HG02885 (cell line): ENCODE measurements at regions not wholly inside any gene's neighbourhood (a gene's known extent, or its start where the extent isn't known, plus 50 kb on each side); places are given as distances from the start of the nearest gene placed in this dataset.
"Not testable (repeated sequence)": the region's sequence is repeated elsewhere in the genome, so short reads cannot be mapped to it uniquely, and the experiment has no call there.

Source experiments
- ATAC-seq: cut with Tn5 transposase; IDR thresholded peaks from one replicate; pipeline ENCODE4 v1.9.1; 2021; ENCODE audit warnings: mild to moderate bottlenecking; ENCODE audit not compliant: unreplicated experiment, poor library complexity

DNA sequence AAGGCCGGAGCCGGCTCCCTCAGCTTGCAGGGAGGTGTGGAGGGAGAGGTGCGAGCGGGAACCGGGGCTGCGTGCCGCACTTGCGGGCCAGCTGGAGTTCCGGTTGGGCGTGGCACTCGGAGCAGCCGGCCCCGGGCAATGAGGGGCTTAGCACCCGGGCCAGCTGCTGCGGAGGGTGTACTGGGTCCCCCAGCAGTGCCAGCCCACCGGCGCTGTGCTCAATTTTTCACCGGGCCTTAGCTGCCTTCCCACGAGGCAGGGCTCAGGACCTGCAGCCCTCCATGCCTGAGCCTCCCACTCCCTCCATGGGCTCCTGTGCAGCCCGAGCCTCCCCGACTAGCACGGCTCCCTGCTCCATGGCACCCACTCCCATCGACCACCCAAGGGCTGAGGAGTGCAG, 62.2 kb upstream of the ANKRD55 start:
- not testable (repeated sequence) for ATAC-seq

DNA sequence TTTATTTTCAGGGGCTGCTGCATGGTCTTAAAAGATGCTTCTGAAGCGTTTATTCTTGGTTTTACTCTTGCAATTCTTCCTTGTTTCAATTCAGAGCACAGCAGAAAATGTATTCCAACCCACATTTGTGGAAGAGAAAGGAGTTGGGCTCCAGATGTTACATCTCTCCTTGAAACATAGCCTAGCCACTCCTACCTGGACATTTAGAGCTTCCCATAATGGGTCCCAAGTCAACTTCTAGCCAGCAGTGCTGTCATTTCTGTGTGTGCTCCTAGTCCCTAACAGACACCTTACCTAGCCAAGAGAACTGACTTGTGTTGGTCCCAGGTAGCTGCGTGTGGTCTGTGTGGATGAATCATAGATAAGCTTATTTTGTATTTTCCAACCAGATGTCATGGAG, 61.2 kb upstream of the ANKRD55 start:
- ATAC-seq, result no peak

DNA sequence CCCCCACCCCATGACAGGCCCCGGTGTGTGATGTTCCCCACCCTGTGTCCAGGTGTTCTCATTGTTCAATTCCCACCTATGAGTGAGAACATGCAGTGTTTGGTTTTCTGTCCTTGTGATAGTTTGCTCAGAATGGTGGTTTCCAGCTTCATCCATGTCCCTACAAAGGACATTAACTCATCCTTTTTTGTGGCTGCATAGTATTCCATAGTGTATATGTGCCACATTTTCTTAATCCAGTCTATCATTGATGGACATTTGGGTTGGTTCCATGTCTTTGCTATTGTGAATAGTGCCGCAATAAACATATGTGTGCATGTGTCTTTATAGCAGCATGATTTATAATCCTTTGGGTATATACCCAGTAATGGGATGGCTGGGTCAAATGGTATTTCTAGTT, 59.7 kb upstream of the ANKRD55 start:
- not testable (repeated sequence) for ATAC-seq

DNA sequence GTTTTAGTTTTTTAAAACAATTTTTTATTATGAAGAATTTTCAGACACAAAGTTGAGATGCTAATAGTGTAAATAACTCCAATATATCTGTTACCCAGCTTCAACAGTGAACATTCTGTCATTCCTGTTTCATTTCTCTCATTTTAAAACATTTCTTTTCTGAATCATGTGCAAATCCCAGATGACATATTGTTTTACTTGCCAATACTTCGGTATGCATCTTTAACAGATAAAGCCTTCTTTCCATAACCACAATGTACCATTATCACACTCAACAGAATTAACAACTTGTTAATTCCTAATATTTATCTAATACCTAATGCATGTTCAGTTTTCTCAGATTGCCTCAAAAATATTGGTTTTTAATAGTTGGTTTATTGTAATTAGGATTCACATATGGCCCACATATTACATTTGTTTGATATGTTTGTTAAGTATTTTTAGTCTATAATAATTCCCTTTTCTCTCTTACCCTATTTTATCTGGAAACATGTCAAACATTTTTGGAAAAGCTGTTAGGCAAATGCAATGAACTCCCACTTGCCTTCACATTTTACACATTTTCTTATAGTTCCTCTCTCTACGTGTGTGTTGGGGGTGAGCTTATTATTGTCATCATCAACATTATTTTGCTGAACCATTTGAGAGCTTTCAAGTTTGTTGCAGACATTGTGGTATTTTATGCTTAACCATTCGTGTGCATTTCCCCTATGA, 58.7 kb upstream of the ANKRD55 start:
- no peak for ATAC-seq

DNA sequence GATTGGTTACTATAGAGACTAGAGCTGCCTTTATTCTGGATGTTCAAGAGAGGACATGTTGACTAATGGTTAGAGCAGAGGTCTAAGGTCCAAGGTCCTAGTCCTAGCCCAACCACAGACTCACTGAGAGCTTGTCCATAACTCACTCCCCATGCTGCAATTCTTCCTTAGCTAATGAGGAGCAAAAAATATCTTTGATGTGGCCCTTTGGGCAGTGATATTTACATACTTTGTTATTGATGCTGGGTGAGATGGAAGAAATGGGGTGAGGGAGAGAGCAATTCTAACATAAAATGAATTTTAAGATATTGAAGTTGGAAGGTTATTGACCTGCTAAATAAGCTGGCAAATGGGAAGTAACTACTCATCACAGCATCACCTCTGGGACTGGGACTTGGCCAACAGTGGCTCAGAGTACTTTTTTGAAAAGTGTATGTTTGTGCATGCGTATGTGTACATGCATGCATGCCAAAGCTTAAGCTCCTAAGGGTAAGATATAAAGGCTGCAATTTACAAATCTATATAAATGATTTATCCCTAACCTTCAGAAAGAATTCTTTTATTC, 58.0 kb upstream of the ANKRD55 start:
- ATAC-seq, result no peak

DNA sequence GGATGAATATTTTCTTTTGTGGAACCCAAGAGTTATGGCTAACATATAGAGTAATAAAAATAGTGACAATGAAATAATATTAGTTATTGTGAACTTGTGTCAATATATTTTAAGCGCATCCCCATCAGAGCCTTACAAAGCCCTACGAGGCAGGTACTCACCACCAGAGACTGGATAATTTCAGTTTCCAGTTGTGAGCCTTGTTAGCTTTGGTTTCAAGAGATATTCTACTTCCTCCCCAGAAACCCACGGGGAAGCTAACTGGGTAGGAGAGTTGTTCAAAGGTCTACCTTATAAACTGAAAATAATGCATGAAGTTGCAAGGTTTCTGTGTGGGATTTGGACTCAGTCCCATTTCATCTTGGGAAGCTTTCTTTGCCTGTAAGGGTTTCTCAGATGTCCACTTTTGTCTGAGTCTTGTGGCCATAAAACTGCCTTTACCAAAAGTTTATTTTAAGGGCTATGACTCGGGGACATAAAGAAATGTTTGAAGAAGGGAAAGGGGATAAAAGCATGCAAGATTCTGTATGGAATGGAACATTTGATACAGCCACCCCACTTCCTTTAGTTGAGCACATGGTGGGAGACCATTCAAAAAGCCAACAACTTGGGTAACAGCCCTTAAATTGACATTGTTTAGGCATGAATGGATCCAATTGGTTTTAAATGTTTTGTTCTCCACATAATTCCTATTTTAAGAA, 57.4 kb upstream of the ANKRD55 start:
- no peak for ATAC-seq

DNA sequence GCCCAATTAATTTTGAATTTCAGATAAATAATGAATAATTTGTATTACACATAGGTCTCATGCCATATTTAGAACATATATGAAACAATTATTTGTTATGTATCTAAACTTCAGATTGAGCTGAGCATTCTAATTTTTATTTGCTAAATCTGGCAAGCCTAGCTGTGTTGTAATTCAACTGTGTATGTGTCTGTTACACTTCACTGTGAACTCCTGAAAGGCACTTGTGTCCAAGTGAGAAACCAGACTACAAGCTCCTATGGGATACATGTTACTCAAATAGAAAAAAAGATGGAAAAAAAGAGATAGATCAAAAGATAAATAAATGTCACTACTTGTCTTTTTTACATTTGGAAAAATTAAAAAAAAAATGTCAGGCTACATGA, 56.5 kb upstream of the ANKRD55 start:
- no peak for ATAC-seq

DNA sequence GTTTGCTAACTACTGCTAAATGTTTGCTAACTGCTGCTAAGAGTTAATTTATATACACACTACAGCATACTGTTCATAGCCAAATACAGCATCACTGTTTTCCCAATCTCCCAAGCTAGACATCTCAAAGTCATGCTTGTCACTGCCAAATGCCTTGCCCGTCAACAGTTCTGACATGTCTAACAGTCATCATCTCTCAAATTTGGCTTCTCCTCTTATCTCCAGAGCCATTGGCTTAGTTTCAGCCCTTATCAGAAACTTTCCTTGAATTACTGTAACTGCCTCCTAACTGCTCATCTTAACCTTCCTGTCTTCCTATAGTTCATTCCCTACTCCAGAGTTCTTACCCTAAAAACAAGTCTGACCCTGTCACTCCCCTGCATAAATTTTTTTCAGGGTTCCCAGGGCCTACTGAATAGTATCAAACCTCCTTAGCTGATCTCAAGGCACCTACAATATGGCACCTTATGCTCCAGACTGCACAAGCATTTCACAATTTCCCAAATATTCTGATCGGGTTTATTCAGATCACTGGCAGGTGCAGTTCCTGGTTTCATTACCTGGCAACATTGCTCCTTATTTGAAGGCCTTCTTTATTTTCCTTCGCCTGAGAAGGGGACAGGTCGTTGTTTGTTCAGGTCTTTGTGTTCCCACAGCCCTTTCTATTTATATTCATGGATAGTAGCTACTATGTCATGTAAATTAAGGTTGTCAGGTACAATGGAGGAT, 55.9 kb upstream of the ANKRD55 start:
- ATAC-seq, result no peak

DNA sequence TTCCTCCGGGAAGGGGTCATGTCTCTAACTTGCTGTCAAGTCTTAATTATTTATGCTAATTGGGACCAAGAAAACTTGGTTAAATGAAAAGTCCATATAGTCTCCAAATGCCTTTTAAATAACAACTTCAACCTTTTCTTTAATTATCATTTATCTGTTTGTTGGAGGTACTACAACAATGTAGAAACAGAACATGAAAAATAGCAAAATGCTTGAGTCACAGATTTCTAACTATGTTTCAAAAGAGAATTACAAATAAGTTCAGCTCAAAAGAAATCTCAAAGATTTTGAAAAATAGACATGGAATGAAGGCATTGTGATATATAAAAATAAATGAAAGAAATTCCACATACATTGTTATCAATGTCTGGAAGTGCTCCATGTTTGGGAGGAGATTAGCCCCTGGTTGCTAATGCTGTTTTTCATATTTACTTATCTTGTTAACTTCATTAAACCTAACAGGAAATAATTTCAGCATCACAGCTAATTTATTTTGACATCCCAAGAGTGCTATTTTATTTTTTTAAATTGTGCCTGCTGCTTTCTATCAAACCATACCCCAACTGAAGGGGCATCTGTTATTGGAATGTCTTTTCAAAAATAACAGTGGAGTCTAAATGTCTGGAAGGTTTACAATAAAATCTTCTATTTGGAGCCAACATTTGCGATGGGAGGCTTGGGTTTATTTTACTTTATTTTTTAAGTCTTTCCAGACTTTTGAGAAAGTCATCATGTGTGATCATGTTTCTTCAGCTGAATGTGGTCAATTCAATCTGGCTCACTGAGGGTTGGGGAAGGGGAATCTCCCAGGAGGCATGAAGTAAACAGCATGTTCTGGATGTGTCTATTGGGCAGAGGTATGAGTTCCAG, 53.1 kb upstream of the ANKRD55 start:
- ATAC-seq, result no peak

DNA sequence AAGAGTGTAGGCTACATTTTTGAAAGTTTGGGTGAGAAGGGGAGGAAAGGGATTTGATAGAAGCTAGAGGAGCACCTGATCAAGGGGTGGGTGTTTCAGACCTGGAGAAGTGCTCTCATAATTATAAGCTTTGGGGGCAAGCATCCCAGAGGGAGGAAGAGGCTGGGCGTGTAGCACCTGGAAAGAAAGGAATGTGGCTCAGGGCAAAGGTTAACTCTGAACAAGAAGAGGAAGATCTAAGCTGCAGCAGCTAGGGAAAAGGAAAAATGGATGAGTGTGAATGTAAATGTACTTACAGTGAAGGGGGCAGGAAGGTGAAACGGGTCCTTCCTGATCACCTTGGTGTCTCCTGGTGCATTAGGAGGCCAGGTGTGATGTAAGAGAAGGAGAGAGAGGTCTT, 49.8 kb upstream of the ANKRD55 start:
- no peak for ATAC-seq
